WI38 (cell line): ENCODE measurements at regions not wholly inside any gene's neighbourhood (a gene's known extent, or its start where the extent isn't known, plus 50 kb on each side); places are given as distances from the start of the nearest gene placed in this dataset.
"Not testable (repeated sequence)": the region's sequence is repeated elsewhere in the genome, so short reads cannot be mapped to it uniquely, and the experiment has no call there.

Experiments used
- H3K4me3 ChIP-seq: 2 replicates; pipeline ENCODE4 v1.5.1; 2011; ENCODE audit warnings: low read depth, mild to moderate bottlenecking, control low read depth, low read length
- CTCF ChIP-seq: IDR thresholded peaks from 2 replicates; pipeline ENCODE4 v1.5.1; 2012; ENCODE audit warnings: low read depth, mild to moderate bottlenecking, control low read depth, low read length

GRCh38 chr9:97787551-97787950, 65.5 kb upstream of the FOXE1 start:
- no peak overlapping the region for H3K4me3 ChIP-seq
- no peak for TF ChIP-seq CTCF

GRCh38 chr9:97788763-97789663, 64.0 kb upstream of the FOXE1 start:
- H3K4me3 ChIP-seq: no peak overlapping the region
- TF ChIP-seq CTCF: no peak

DNA sequence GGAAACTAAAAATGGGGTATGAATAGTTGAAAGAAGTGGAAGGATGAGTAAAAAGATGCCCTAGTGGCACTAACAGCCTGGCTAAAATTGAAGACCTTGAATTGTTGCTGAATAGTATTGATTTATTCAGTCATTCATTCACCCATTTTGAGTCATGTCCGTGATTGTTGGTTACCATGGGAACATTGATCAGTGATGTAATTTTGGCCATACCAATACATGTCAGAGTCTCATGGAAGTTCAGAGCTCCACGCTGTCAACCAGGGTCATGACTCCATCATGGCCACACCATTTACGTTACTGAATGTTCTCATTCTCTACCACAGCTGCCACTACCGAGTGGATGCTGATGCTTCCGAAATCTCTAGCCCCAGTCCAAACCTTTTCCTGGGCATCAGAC, 62.5 kb upstream of the FOXE1 start:
- no peak for TF ChIP-seq CTCF
- no peak overlapping the region for H3K4me3 ChIP-seq

DNA sequence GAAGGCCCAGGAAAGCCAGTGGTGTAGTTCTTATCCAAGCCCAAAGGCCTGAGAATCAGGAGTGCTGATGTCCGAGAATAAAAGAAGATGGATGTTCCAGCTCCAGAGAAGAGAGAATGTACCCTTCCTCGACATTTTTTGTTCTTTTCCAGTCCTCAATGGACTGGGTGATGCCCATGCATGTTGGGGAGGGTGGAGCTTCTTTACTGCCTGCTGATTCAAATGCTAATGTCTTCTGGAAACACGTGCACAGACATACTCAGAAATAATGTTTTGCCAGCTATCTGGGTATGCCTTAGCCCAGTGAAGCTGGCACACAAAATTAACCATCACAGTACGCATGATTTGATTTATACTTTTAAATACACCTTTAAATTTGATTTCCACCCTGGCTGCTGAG, 61.5 kb upstream of the FOXE1 start:
- no peak for TF ChIP-seq CTCF
- H3K4me3 ChIP-seq: no peak overlapping the region

DNA sequence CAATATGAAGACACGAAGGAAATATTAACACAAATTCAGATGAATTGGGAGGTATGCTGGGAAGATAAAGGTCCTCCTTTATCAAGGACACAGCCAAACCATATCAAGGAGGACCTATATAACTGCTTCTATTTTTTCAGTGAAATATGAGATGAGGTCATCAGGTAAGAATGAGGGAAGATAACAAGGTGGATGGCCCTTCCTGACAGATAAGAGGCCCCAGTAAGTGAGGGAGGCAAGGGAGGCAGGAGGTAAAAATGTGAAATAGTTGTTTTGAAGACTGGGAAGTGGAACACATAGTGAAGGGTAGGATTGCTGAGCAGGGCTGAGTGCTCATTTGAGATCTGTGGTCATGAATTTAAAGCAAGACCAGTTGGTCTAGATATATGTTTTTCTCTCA, 60.0 kb upstream of the FOXE1 start:
- no peak overlapping the region for H3K4me3 ChIP-seq
- no peak for TF ChIP-seq CTCF

GRCh38 chr9:97794666-97795065, 58.4 kb upstream of the FOXE1 start:
- no peak overlapping the region for H3K4me3 ChIP-seq
- no peak for TF ChIP-seq CTCF

- not testable (repeated sequence) for H3K4me3 ChIP-seq
Observed at GRCh38 chr9:97796176-97796575, 56.9 kb upstream of the FOXE1 start.

DNA sequence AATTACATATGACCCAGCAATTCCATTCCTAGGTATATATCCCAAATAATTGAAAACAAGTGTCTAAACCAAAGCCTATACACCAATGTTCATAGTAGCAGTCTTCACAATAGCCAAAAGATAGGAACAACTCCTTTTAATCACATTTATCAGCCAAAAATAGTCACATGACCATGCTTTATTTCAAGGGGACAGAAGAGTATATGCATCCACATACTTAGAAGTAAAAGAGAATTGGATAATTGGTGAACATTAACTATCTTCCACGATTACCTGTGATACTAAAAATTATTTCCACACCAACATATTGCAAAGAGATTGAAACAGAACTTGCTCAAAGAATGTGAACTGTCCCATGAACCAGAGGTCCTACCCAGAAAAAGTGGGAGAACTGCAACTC, 51.8 kb upstream of the FOXE1 start:
- TF ChIP-seq CTCF: no peak
- H3K4me3 ChIP-seq: no peak overlapping the region
